ENCODE measurements at regions not wholly inside any gene's neighbourhood (a gene's known extent, or its start where the extent isn't known, plus 50 kb on each side); places are given as distances from the start of the nearest gene placed in this dataset.

DNA sequence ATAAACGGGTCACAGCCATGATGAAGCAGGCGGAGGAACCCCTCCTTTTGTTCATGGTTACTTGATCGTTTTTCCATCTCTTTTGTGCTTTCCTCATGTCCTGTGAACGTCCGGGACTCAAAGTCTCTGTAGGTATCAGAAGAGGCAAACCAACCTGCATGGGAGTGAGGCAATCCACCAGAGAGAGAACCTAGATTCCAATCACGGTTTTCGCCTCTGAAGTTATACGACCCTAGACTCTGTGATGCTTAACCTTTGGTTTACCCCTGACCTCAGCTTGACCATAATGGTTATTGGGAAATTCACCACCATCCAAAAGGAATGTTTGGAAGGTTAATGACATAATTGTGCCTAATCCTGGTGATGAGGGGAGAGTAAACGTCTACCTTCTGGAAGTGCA lies 186.8 kb upstream of the PRICKLE1 start:
- TF ChIP-seq, protein P1, sequence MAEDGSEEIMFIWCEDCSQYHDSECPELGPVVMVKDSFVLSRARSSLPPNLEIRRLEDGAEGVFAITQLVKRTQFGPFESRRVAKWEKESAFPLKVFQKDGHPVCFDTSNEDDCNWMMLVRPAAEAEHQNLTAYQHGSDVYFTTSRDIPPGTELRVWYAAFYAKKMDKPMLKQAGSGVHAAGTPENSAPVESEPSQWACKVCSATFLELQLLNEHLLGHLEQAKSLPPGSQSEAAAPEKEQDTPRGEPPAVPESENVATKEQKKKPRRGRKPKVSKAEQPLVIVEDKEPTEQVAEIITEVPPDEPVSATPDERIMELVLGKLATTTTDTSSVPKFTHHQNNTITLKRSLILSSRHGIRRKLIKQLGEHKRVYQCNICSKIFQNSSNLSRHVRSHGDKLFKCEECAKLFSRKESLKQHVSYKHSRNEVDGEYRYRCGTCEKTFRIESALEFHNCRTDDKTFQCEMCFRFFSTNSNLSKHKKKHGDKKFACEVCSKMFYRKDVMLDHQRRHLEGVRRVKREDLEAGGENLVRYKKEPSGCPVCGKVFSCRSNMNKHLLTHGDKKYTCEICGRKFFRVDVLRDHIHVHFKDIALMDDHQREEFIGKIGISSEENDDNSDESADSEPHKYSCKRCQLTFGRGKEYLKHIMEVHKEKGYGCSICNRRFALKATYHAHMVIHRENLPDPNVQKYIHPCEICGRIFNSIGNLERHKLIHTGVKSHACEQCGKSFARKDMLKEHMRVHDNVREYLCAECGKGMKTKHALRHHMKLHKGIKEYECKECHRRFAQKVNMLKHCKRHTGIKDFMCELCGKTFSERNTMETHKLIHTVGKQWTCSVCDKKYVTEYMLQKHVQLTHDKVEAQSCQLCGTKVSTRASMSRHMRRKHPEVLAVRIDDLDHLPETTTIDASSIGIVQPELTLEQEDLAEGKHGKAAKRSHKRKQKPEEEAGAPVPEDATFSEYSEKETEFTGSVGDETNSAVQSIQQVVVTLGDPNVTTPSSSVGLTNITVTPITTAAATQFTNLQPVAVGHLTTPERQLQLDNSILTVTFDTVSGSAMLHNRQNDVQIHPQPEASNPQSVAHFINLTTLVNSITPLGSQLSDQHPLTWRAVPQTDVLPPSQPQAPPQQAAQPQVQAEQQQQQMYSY (CRISPR knock-in tag; IDR thresholded peaks at IDR 0.05): no peak
- TF ChIP-seq, protein P2, sequence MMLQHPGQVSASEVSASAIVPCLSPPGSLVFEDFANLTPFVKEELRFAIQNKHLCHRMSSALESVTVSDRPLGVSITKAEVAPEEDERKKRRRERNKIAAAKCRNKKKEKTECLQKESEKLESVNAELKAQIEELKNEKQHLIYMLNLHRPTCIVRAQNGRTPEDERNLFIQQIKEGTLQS (CRISPR knock-in tag; conservative IDR thresholded peaks at IDR 0.05): no peak
- TF ChIP-seq, protein P3, sequence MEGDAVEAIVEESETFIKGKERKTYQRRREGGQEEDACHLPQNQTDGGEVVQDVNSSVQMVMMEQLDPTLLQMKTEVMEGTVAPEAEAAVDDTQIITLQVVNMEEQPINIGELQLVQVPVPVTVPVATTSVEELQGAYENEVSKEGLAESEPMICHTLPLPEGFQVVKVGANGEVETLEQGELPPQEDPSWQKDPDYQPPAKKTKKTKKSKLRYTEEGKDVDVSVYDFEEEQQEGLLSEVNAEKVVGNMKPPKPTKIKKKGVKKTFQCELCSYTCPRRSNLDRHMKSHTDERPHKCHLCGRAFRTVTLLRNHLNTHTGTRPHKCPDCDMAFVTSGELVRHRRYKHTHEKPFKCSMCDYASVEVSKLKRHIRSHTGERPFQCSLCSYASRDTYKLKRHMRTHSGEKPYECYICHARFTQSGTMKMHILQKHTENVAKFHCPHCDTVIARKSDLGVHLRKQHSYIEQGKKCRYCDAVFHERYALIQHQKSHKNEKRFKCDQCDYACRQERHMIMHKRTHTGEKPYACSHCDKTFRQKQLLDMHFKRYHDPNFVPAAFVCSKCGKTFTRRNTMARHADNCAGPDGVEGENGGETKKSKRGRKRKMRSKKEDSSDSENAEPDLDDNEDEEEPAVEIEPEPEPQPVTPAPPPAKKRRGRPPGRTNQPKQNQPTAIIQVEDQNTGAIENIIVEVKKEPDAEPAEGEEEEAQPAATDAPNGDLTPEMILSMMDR (IDR thresholded peaks at IDR 0.05): no peak
- TF ChIP-seq, protein P4, sequence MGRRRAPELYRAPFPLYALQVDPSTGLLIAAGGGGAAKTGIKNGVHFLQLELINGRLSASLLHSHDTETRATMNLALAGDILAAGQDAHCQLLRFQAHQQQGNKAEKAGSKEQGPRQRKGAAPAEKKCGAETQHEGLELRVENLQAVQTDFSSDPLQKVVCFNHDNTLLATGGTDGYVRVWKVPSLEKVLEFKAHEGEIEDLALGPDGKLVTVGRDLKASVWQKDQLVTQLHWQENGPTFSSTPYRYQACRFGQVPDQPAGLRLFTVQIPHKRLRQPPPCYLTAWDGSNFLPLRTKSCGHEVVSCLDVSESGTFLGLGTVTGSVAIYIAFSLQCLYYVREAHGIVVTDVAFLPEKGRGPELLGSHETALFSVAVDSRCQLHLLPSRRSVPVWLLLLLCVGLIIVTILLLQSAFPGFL (CRISPR knock-in tag; IDR thresholded peaks at IDR 0.05; ENCODE audit: borderline replicate concordance): no peak
- no peak for TF ChIP-seq EMX1 (CRISPR knock-in tag; IDR thresholded peaks at IDR 0.05)
- DNase-seq (ENCODE audit: low spot score): no peak
- ATAC-seq: no peak
- H3K27ac Mint-ChIP-seq: no peak overlapping the region
- H3K4me3 Mint-ChIP-seq: no peak overlapping the region
- H3K9me3 Mint-ChIP-seq: peaks cover 10% of the 10 kb centered on the region
- peaks cover 31% of the 10 kb centered on the region for H3K4me1 Mint-ChIP-seq
- ChIA-PET CTCF (no interaction called here), POLR2A (interaction anchor here (0.5 kb wide), 1 partner anchor 142 kb away, joined by 4 read pairs; no protein-coding TSS in a partner anchor)
- no peaks in the 10 kb centered on the region for H3K27me3 Mint-ChIP-seq (ENCODE audit: low read depth)
- peaks cover 8% of the 10 kb centered on the region for H3K36me3 Mint-ChIP-seq

DNA sequence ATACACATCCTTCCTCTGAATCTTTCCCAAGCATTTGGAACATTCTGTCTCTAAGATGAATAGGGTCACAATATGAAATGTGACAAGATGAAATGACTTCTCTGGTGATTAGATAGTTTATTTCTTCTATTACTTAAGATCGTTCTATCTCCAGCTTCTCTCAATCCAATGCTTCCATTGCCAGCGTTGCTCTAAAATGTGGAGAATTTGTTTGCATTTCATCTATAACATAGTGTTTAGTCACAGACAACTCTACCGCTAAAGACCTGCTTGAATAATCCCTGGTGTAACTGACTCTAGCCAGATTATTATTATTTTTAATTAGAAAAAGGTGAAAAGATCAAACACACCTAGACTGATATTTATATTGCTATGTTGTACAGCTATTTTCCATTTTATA lies 184.7 kb upstream of the PRICKLE1 start:
- ATAC-seq (no peak), DNase-seq (ENCODE audit: low spot score) (no peak)
- Mint-ChIP-seq H3K27ac (no peak overlapping the region), H3K4me3 (no peak overlapping the region), H3K36me3 (peaks cover 10% of the 10 kb centered on the region), H3K9me3 (peaks cover 17% of the 10 kb centered on the region), H3K27me3 (ENCODE audit: low read depth) (no peaks in the 10 kb centered on the region), H3K4me1 (peaks cover 19% of the 10 kb centered on the region)
- ChIA-PET CTCF (no interaction called here), POLR2A (no interaction called here)
- TF ChIP-seq ZNF416 (CRISPR knock-in tag; IDR thresholded peaks at IDR 0.05) (no peak), GRHL2 (CRISPR knock-in tag; IDR thresholded peaks at IDR 0.05; ENCODE audit: insufficient replicate concordance, severe bottlenecking) (no peak), NFE2L1 (CRISPR knock-in tag; IDR thresholded peaks at IDR 0.05) (no peak)
- TF ChIP-seq, protein P1 (CRISPR knock-in tag; IDR thresholded peaks at IDR 0.05): no peak
- TF ChIP-seq, protein P5, sequence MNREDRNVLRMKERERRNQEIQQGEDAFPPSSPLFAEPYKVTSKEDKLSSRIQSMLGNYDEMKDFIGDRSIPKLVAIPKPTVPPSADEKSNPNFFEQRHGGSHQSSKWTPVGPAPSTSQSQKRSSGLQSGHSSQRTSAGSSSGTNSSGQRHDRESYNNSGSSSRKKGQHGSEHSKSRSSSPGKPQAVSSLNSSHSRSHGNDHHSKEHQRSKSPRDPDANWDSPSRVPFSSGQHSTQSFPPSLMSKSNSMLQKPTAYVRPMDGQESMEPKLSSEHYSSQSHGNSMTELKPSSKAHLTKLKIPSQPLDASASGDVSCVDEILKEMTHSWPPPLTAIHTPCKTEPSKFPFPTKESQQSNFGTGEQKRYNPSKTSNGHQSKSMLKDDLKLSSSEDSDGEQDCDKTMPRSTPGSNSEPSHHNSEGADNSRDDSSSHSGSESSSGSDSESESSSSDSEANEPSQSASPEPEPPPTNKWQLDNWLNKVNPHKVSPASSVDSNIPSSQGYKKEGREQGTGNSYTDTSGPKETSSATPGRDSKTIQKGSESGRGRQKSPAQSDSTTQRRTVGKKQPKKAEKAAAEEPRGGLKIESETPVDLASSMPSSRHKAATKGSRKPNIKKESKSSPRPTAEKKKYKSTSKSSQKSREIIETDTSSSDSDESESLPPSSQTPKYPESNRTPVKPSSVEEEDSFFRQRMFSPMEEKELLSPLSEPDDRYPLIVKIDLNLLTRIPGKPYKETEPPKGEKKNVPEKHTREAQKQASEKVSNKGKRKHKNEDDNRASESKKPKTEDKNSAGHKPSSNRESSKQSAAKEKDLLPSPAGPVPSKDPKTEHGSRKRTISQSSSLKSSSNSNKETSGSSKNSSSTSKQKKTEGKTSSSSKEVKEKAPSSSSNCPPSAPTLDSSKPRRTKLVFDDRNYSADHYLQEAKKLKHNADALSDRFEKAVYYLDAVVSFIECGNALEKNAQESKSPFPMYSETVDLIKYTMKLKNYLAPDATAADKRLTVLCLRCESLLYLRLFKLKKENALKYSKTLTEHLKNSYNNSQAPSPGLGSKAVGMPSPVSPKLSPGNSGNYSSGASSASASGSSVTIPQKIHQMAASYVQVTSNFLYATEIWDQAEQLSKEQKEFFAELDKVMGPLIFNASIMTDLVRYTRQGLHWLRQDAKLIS (CRISPR knock-in tag; IDR thresholded peaks at IDR 0.05; ENCODE audit: borderline replicate concordance): no peak
- TF ChIP-seq, protein P6, sequence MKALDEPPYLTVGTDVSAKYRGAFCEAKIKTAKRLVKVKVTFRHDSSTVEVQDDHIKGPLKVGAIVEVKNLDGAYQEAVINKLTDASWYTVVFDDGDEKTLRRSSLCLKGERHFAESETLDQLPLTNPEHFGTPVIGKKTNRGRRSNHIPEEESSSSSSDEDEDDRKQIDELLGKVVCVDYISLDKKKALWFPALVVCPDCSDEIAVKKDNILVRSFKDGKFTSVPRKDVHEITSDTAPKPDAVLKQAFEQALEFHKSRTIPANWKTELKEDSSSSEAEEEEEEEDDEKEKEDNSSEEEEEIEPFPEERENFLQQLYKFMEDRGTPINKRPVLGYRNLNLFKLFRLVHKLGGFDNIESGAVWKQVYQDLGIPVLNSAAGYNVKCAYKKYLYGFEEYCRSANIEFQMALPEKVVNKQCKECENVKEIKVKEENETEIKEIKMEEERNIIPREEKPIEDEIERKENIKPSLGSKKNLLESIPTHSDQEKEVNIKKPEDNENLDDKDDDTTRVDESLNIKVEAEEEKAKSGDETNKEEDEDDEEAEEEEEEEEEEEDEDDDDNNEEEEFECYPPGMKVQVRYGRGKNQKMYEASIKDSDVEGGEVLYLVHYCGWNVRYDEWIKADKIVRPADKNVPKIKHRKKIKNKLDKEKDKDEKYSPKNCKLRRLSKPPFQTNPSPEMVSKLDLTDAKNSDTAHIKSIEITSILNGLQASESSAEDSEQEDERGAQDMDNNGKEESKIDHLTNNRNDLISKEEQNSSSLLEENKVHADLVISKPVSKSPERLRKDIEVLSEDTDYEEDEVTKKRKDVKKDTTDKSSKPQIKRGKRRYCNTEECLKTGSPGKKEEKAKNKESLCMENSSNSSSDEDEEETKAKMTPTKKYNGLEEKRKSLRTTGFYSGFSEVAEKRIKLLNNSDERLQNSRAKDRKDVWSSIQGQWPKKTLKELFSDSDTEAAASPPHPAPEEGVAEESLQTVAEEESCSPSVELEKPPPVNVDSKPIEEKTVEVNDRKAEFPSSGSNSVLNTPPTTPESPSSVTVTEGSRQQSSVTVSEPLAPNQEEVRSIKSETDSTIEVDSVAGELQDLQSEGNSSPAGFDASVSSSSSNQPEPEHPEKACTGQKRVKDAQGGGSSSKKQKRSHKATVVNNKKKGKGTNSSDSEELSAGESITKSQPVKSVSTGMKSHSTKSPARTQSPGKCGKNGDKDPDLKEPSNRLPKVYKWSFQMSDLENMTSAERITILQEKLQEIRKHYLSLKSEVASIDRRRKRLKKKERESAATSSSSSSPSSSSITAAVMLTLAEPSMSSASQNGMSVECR (CRISPR knock-in tag; IDR thresholded peaks at IDR 0.05; ENCODE audit: borderline replicate concordance): no peak
- TF ChIP-seq, protein P7, sequence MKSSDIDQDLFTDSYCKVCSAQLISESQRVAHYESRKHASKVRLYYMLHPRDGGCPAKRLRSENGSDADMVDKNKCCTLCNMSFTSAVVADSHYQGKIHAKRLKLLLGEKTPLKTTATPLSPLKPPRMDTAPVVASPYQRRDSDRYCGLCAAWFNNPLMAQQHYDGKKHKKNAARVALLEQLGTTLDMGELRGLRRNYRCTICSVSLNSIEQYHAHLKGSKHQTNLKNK (CRISPR knock-in tag; IDR thresholded peaks at IDR 0.05): no peak
- TF ChIP-seq, protein P8, sequence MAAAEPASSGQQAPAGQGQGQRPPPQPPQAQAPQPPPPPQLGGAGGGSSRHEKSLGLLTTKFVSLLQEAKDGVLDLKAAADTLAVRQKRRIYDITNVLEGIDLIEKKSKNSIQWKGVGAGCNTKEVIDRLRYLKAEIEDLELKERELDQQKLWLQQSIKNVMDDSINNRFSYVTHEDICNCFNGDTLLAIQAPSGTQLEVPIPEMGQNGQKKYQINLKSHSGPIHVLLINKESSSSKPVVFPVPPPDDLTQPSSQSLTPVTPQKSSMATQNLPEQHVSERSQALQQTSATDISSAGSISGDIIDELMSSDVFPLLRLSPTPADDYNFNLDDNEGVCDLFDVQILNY (CRISPR knock-in tag; IDR thresholded peaks at IDR 0.05): no peak

Data from WTC11 (cell line).